ENCODE measurements at regions not wholly inside any gene's neighbourhood (a gene's known extent, or its start where the extent isn't known, plus 50 kb on each side); places are given as distances from the start of the nearest gene placed in this dataset.

DNA sequence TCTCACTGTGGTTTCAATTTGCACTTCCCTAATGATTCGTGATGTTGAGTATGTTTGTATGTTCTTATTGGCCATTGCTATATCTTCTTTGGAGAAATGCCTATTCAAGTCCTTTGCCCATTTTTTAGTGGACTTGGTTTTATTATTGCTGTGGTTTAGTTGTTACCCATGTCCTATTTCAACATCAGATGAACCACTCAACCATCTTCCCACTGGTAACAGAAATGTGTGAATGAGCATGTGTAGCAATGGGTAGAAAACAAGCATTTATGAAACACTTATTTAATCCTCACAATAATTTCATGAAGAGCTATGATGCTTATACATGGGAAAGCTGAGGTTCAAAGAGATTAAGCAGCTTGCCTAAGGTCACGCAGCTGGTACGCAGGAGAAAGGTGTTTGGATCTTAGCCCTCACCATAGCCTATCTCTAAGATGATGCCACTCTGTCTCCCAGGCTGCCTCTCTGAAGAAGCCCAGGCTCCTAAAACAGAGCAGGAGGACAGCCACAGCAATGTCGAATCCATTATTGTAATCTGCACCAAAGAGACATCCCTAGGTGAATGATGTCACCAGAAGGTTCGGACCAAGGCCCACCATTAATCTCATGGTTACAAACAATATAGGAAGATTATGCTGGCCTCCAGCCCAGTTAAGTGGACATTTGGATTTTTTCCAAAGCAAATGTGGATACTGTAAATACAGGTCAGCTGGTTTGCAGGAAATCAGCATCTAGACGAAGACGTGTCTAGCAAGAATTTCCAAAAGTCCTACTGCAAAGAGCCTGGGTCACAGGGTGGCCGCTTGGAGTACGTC lies 447.6 kb upstream of the ZMIZ1 start:
- TF ChIP-seq, protein P1, sequence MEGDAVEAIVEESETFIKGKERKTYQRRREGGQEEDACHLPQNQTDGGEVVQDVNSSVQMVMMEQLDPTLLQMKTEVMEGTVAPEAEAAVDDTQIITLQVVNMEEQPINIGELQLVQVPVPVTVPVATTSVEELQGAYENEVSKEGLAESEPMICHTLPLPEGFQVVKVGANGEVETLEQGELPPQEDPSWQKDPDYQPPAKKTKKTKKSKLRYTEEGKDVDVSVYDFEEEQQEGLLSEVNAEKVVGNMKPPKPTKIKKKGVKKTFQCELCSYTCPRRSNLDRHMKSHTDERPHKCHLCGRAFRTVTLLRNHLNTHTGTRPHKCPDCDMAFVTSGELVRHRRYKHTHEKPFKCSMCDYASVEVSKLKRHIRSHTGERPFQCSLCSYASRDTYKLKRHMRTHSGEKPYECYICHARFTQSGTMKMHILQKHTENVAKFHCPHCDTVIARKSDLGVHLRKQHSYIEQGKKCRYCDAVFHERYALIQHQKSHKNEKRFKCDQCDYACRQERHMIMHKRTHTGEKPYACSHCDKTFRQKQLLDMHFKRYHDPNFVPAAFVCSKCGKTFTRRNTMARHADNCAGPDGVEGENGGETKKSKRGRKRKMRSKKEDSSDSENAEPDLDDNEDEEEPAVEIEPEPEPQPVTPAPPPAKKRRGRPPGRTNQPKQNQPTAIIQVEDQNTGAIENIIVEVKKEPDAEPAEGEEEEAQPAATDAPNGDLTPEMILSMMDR (IDR thresholded peaks at IDR 0.05), result no peak
- TF ChIP-seq EP300 (IDR thresholded peaks at IDR 0.05; ENCODE audit: borderline replicate concordance in 1 of 2, low read depth in 1 of 2, low read length in 1 of 2) (peak in 1 of 2 experiments; percentile 55; a peak in 2 of 4 replicates), NRF1 (IDR thresholded peaks at IDR 0.05; ENCODE audit: low read depth, low read length) (no peak)
